Naive B cell (primary cell): ENCODE measurements at regions not wholly inside any gene's neighbourhood (a gene's known extent, or its start where the extent isn't known, plus 50 kb on each side); places are given as distances from the start of the nearest gene placed in this dataset.

Source experiments
- ATAC-seq, 2 donors: fragments of 150-1000 bp; cut with Tn5 transposase; 2 replicates each; pipeline ENCODE4 v1.10.0; 2021; ENCODE audit warnings: low read depth in 2 of 2, mild to moderate bottlenecking in 2 of 2, moderate library complexity in 2 of 2
- DNase-seq: peaks from one replicate; pipeline ENCODE4 v3.0.0; 2022
- H3K27ac Mint-ChIP-seq, 6 donors: one replicate each; pipeline ENCODE4 v1.8.0; 2020 to 2022; ENCODE audit warnings: mild to moderate bottlenecking in 6 of 6, mixed read lengths in 6 of 6, moderate library complexity in 5 of 6, inconsistent platforms in 2 of 6
- H3K27me3 Mint-ChIP-seq, 3 donors: one replicate each; pipeline ENCODE4 v1.8.0; 2021 to 2022; ENCODE audit warnings: mixed read lengths in 3 of 3, mild to moderate bottlenecking in 1 of 3
- H3K36me3 Mint-ChIP-seq, 2 donors: one replicate each; pipeline ENCODE4 v1.8.0; 2020 to 2022; ENCODE audit warnings: mixed read lengths in 2 of 2, inconsistent platforms in 1 of 2, mild to moderate bottlenecking in 1 of 2
- H3K4me1 Mint-ChIP-seq, 3 donors: one replicate each; pipeline ENCODE4 v1.8.0; 2020 to 2022; ENCODE audit warnings: mixed read lengths in 3 of 3, inconsistent platforms in 1 of 3, mild to moderate bottlenecking in 1 of 3, moderate library complexity in 1 of 3
- H3K4me3 Mint-ChIP-seq, 8 donors: one replicate each; pipeline ENCODE4 v1.8.0; 2020 to 2022; ENCODE audit warnings: mild to moderate bottlenecking in 8 of 8, mixed read lengths in 8 of 8, moderate library complexity in 8 of 8, inconsistent platforms in 2 of 8
- H3K9me3 Mint-ChIP-seq, 7 donors: one replicate each; pipeline ENCODE4 v1.8.0; 2020 to 2022; ENCODE audit warnings: mixed read lengths in 7 of 7, mild to moderate bottlenecking in 5 of 7, inconsistent platforms in 2 of 7, moderate library complexity in 1 of 7

DNA sequence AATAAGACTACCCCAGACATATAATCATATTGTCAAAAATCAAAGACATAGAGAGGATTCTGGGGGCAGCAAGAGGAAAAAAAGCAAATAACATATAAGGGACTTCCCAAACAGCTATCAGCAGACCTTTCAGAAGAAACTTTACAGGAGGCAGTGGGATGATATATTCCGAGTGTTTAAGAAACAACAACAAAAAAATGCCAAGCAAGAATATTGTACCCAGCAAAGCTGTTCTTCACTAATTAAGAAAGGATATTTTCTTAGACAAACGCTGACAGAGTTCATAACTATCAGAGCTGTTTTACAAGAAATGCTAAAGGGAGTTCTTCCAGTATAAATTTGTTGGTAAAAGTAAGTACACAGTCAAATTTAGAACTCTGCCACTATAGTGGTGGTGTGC, 243.3 kb upstream of the AFDN start:
- peaks cover 0 to 15% of the 10 kb centered on the region in 2 donors for H3K36me3 Mint-ChIP-seq
- no peak for DNase-seq
- H3K4me3 Mint-ChIP-seq, result no peak overlapping the region
- peaks cover 7 to 29% (median 28%) of the 10 kb centered on the region in 3 donors for H3K27me3 Mint-ChIP-seq
- no peak for ATAC-seq
- H3K9me3 Mint-ChIP-seq, result peaks cover 9 to 34% (median 21%) of the 10 kb centered on the region in 7 donors
- H3K4me1 Mint-ChIP-seq, result no peaks in the 10 kb centered on the region
- H3K27ac Mint-ChIP-seq, result no peak overlapping the region

DNA sequence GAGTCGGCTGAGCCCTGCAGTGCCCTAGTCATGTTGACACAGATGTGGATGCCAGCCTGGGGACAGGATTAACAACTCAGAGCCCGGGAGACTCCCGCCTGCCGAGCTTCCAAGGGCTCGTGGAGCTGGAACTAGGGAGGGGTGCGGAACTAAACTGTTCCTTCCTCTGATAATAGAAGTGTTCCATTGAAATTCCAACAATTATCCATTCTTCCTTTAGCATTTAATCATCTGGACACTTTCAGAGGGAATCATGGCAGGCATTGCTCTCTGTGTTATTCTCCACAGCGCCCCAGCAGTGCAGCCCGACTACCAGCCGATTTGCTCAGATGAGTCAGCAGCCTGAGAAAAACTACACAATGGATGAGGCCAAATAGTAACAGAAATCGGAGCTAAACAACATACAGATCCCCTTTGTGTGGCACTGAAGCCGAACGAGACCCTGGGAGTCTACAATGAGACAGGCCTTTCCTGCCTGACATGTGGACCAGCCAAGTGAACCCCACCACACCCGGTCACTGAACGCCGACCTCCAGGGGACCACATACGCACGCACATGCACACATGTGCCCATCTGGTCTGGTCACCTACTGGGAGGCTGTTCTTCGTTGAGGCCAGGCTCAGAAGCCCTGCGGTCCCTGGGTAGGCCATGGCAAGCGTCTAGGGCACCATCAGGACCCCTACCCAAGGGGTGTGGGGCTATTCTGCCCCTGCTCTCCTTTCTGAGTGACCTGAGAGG, 238.4 kb upstream of the AFDN start:
- Mint-ChIP-seq H3K36me3 (peaks cover 0 to 15% of the 10 kb centered on the region in 2 donors), H3K27ac (no peak overlapping the region), H3K9me3 (peaks cover 7 to 24% (median 17%) of the 10 kb centered on the region in 7 donors), H3K27me3 (peaks cover 7 to 27% (median 14%) of the 10 kb centered on the region in 3 donors), H3K4me1 (no peaks in the 10 kb centered on the region), H3K4me3 (peak overlapping the region in 1 of 8 donors; percentile 48)
- ATAC-seq, result no peak
- DNase-seq, result no peak

DNA sequence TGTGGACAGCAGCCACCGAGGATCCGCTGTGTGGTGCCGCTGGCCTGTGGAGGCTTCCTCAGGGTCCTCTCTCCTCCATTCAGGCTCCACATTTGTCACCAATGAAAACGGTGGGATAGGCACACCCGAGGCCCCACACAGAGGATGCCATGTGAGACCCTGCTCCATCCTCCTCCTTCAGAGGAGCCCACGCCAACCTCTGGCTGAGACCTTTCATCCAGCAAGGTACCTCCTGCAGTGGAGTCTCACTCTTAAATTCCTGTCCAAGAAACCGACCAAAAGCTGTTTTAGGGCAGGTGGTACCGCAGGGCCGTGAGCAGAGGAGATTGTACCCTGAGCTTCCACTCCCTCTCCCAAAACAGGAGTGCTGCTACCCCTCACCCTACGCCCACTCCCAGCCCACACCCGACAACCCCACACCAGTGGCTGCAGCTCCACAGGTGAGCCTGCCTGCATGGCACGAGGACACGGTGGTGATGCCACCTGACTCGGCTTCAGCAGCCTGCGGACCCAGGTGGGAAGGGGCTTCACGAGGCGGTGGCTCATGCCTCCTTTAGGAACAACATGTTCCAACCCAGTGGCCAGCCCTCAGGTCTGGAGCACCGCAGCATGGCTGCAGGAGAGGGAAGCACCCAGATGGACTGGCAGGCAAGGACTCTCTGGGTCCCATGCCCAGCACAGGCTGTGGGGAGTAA, 237.6 kb upstream of the AFDN start:
- no peak for DNase-seq
- H3K4me3 Mint-ChIP-seq, result no peak overlapping the region
- ATAC-seq, result no peak
- peaks cover 7 to 18% (median 12%) of the 10 kb centered on the region in 7 donors for H3K9me3 Mint-ChIP-seq
- peaks cover 7 to 25% (median 14%) of the 10 kb centered on the region in 3 donors for H3K27me3 Mint-ChIP-seq
- peaks cover 0 to 10% of the 10 kb centered on the region in 2 donors for H3K36me3 Mint-ChIP-seq
- no peak overlapping the region for H3K27ac Mint-ChIP-seq
- H3K4me1 Mint-ChIP-seq, result no peaks in the 10 kb centered on the region

DNA sequence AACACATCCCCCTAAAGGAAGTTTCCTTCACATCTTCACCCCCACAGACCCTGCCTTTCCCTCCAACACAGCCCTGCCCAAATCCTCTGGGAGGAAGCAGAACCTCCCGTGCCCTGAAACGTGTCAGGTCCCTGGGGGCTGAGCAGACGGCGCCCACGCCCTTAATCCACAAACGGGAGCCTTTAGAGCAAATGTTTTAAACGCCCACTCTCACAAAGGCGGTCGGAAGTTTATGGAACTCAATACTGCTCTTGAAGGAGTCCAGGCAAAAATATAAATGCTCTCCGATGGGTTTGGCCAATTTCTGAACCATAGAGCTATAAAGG, 237.1 kb upstream of the AFDN start:
- ATAC-seq (no peak), DNase-seq (no peak)
- H3K4me1 Mint-ChIP-seq, result no peaks in the 10 kb centered on the region
- peaks cover 0 to 10% of the 10 kb centered on the region in 2 donors for H3K36me3 Mint-ChIP-seq
- no peak overlapping the region for H3K27ac Mint-ChIP-seq
- peaks cover 7 to 15% (median 12%) of the 10 kb centered on the region in 7 donors for H3K9me3 Mint-ChIP-seq
- H3K4me3 Mint-ChIP-seq, result peak overlapping the region in 1 of 8 donors; percentile 37
- H3K27me3 Mint-ChIP-seq, result peaks cover 7 to 20% (median 10%) of the 10 kb centered on the region in 3 donors

DNA sequence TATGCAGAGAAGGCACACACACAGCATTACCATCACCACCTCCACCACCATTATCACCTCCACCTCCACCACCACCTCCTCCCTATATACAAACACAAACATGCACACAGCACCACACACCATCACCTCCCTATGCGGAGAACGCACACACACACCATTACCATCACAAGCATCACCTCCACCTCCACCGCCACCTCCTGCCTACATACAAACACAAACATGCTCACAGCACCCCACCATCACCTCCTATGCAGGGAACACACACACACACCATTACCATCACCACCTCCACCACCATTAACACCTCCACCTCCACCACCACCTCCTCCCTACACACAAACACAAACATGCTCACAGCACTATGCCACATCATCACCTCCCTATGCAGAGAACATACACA, 236.5 kb upstream of the AFDN start:
- Mint-ChIP-seq H3K27ac (peak overlapping the region in 2 of 6 donors; percentile 25 to 75), H3K27me3 (peaks cover 6 to 17% (median 7%) of the 10 kb centered on the region in 3 donors), H3K4me1 (no peaks in the 10 kb centered on the region), H3K9me3 (peaks cover 4 to 13% (median 7%) of the 10 kb centered on the region in 7 donors), H3K4me3 (peak overlapping the region in 1 of 8 donors; percentile 37), H3K36me3 (peaks cover 0 to 10% of the 10 kb centered on the region in 2 donors)
- ATAC-seq (no peak), DNase-seq (no peak)
